ENCODE measurements at regions not wholly inside any gene's neighbourhood (a gene's known extent, or its start where the extent isn't known, plus 50 kb on each side); places are given as distances from the start of the nearest gene placed in this dataset.

- TF ChIP-seq TAF1 (conservative IDR thresholded peaks at IDR 0.05) (no peak), HNF4A (conservative IDR thresholded peaks at IDR 0.05) (no peak), GABPA (IDR thresholded peaks at IDR 0.05 in 1 of 2, conservative IDR thresholded peaks at IDR 0.05 in 1 of 2) (no peak)
These were observed 89.9 kb downstream of the CTTN start for GRCh38 chr11:70488171-70488703.

All from liver (tissue), 2 donors.